Stimulated activated CD8-positive, alpha-beta memory T cell treated with anti-CD3 and anti-CD28 coated beads, Interleukin-15, amount 100 ng/mL, for 4 hours (primary cell): ENCODE measurements at regions not wholly inside any gene's neighbourhood (a gene's known extent, or its start where the extent isn't known, plus 50 kb on each side); places are given as distances from the start of the nearest gene placed in this dataset.

Source experiments
- DNase-seq, 2 donors: peaks; one replicate each; pipeline ENCODE4 v3.0.0-alpha.2; 2020; ENCODE audit warnings: low read depth in 2 of 2

DNA sequence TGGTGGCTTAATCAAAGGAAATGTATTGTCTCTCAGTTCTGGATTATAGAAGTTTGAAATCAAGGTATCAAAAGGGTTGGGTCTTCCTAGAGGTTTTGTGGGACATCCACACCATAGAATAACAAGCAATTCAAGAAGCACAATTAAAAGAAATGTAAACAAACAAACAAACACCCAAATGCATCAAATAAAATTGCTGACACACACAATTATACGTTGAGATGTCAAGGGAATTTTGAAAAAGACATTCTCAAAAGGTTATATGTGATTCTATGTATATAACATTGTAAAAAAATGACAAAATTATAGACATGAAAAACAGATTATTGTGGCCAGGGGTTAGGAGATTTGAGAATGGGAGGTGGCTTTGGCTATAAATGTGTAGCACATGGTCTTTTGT is 250.7 kb upstream of the AGA start:
- no peak for DNase-seq

GRCh38 chr4:177696438-177696966 is 254.3 kb upstream of the AGA start:
- no peak for DNase-seq

DNA sequence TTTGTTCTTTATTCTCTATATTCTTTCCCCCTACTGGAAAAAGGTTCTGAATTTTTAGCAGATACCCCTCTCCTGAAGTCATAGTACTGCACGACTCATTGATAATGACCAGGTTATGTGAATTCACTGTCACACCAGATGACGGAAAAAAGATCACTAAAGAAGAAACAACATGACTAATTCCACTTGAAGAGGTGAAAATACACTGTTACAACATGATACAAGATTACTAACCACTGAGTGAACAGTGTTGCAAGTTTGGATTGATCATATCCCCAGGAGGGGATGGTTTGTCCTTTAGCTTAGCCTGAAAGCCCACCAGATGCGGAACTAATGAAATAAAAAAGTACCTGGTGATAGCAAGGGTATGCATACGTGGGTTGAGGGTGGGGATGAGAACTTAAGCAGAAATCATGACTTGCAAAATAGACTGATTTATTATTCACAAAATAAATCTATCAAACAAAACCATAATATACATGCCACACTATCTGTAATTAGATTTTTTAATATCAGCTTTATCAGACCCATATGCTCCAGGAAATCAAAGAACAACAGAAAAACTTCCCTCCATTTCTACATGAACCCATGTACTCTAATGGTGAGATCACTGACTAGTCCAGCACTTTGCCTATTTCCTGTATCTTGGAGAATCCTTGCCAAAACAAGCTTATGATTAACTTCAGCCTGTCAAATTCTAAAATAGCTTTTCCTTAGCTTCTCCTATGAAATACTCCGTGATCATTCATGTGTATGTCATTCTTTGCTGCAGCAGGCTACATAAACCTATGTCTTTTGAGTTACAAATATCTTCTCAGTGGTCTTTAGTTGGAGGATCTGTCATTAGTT is 257.4 kb upstream of the AGA start:
- no peak for DNase-seq

GRCh38 chr4:177706916-177707315 is 264.7 kb upstream of the AGA start:
- DNase-seq, result no peak

- no peak for DNase-seq
Observed at GRCh38 chr4:177713454-177713853, 271.2 kb upstream of the AGA start.

DNA sequence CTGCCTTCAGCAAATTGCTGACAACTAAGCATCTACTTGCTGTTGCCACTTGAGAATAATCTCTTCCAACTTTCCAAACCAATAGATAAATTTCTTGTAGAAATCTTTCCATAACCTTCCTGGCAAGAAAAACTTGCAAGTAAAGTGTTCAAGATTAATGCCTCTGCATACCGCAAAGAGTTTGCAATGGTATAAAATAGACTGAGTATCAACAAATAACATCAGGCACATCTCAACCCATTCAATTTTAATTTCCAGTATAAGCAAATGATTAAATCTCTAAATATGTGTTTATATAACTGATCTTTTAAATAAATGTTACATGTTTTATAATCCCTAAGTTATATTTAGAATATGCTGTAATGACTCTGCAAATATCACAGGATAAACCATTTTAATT is 275.2 kb upstream of the AGA start:
- no peak for DNase-seq

GRCh38 chr4:177718514-177718913 is 276.3 kb upstream of the AGA start:
- DNase-seq, result no peak

DNA sequence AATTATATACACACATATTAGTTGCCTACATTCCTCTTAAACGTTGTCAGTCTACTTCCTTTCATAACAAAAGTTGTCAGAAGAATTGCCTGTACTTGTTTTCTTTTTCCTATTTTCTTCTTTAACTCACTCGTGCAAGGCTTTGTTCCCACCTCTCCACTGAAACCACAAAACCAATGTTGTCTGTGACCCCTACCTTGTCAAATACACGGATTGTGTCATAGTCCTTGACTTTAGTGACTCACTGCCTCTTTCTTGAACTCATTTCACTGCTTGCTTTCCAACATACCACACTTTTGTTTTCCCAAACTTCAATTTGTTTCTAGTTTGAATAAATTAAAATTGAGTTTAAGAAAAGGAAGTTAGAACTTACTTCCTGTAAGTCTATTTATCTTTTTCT is 283.9 kb upstream of the AGA start:
- DNase-seq, result no peak

DNA sequence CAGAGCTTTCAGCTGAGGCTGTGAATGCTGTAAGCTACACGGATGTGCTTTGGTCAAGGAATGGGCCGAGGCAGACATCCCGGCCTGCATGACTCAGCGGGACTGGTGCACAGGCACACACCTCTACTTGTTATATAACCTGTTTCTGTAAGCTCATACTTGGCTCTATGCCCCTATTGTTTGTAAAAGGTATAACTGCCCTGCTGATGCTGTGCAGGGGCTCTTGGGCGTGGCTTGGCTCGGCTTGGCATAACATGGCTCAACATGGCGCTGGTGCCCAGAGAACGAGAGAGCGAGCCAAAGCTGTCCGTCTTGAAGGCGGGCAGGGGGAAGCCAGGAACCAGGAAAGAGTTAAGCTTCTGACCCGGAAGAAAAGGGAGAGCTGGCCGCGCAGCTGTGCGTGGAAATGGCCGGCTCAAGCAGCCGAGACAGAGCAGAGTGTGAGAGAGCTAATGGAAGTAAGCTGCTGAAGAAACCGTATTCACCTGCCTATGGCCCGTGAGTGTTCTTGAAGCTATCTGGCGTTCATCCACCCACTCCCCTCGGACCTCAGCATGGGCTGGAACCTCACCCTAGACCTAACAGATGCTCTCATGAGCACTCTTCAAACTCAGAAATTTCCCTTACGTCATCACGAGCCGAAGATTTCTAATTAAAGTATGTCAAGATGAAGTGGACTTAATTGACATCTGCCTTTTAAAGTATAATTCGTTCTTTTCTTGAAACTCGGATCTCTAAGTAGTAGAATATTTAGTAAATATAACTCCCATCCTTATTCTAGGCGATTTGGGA is 286.3 kb upstream of the AGA start:
- DNase-seq, result no peak

GRCh38 chr4:177729681-177730080 is 287.4 kb upstream of the AGA start:
- no peak for DNase-seq

DNA sequence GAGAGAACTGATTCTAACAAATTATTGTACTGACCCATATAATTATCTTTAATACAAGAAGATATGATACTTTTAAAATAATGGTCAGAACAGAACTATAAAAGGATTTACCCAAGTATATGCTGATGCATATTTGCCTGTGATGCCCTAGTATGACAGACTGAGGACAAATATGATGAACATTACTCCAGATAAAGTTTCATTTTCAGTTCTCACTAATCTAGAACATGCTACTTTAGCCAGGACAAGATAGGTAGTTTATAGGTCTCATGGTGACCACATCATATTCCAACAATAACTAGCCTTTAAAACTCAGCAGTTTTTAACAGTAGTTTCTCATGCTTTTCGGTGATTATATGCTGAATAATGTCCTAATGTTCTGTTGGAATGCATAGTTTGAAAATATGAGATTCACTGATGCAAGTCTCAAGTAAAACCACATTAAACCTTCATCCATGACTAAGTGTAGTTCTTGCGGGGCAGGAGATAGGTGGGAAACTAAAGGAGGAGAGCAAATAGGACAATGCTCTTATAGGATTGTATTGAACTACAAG is 295.2 kb upstream of the AGA start:
- no peak for DNase-seq

DNA sequence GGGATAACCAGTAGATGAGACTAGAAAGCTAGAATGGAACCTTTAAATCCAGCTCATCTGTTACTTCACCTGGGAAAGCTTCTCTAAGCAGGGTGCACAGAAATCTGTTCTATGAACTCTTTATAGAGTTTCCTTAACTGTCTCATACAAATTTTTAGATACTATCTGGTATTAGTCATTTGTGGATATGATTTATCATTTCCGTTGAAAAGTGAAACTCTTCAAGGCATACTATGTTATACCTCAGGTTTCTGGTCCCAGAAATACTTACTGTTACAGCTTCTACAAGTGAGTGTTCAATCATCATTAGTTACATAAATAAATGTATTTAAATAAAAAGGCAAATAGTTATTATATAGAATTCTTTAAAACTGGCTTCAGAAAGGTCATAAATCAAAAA is 298.3 kb upstream of the AGA start:
- DNase-seq, result no peak

GRCh38 chr4:177759729-177760128 is 317.5 kb upstream of the AGA start:
- DNase-seq, result no peak

DNA sequence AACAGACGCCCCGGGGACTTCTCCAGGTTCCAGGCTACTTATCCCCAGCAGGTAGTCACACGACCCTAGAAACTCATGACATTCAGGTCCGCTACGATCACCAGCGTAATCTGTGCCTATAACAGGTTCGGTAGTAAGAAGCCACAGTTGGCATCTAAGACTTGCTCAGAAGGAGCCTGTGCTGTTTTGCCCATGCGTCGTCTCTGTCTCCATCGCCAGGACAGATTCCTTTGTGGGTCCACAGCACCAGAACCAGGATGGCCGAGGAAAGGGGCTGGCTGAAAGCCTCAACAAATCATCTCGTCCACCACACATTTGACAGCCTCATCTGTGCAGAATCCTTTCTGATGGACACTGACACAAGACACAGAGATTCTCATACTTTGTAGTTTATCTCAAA is 319.5 kb upstream of the AGA start:
- no peak for DNase-seq

DNA sequence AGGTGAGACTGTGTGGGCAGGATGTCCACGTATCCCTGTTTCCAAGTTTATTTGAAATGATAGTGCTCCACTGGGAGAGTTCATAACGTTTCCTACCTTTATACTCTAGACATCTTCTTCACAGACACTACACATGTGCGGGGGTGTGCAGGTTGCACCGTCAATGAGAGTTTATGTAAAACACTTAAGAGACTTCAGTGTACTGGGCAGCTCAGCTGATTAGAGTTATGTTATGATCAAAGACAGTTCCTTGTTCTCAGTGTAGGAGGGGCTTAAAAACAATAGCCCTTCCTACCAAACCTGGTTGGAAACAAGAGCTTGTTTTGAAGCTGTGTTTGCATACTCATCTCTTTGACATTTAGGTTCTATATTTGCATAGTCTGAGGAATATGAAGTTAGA is 326.9 kb upstream of the AGA start:
- DNase-seq, result no peak

GRCh38 chr4:177770776-177771175 is 328.5 kb upstream of the AGA start:
- no peak for DNase-seq

GRCh38 chr4:177771645-177772044 is 329.4 kb upstream of the AGA start:
- no peak for DNase-seq

DNA sequence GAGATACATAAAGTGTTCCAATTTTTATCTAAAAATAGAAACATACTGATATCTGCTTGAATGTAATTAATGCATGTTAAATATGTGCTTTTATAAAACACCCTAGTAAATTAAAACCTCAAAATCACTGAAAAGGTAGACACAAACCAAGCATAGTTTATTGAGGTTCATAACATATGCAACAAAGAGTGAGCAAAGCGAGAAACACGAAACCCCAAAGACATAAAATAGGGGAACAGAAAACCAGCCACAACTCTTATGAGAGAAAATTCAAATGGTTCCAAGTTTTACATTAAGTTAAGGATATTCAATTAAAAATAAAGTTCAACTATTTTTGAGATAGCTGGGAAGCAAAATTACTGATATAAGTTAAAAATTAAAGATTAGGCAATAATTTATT is 336.4 kb upstream of the AGA start:
- DNase-seq, result no peak

DNA sequence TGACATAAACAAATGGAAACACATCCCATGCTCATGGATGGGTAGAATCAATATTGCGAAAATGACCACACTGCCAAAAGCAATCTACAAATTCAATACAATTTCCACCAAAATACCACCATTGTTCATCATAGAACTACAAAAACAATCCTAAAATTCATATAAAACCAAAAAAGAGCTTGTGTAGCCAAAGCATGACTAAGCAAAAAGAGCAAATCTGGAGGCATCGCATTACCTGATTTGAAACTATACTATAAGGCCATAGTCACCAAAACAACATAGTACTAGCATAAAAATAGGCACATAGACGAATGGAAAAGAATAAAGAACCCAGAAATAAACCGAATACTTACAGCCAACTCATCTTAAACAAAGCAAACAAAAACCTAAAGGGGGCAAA is 342.8 kb upstream of the AGA start:
- DNase-seq, result no peak

DNA sequence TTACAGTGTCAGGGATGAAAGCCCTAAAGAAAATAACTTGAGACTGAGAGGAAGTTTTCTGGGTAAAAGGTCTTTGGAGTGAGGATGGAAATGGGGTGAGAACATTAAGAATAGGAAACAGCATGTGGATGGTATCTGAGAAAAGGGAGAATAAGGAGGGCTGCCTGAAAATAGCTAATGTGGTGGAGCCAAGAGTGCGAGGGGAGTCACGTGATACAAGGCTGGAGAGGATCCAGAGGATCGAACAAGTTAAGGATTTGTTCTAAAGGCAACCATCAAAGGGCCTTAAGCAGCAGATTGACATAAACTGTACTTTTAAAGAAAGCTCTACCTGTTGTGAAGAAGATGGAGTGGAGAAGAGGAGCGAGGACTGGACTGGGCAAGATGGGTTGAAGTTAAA is 347.4 kb upstream of the AGA start:
- no peak for DNase-seq

DNA sequence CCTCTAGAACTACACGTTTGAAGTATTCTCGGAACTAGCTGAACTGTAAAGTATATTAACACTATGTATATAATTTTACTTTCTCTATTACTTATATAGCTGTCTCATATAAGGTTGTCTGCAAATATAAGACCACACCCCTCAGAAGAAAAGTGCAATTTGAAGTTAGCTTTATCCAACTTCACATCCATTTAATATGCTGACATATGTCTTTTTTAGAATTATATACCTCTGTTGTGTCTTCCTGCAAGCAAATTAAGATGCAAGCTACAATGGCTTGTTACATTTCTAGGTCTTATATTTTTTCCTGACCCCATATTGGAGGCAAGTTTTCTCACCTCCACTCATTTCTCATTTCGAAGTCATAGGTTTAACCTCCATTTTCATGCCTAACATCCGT is 349.0 kb upstream of the AGA start:
- no peak for DNase-seq

DNA sequence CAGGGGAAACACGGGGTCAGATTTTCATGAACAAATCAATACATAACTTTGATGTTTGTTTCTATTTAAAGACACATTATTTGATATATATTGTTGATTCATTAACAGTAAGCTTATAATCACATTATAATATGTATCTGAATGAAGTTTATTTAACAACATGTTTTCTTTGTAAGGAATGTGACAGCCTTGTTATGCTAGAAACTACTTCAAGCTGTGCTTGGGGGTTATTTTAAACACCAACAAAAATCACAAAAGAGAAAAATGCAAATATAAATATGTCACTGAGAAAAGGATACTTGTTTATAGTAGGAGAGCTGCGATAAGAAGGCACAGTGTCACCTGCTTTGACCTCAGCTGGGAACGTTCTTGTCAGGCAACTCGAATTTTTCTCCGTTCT is 354.6 kb upstream of the AGA start:
- no peak for DNase-seq

- no peak for DNase-seq
Observed at GRCh38 chr4:177798161-177798560, 355.9 kb upstream of the AGA start.
